ENCODE measurements at regions not wholly inside any gene's neighbourhood (a gene's known extent, or its start where the extent isn't known, plus 50 kb on each side); places are given as distances from the start of the nearest gene placed in this dataset.

DNA sequence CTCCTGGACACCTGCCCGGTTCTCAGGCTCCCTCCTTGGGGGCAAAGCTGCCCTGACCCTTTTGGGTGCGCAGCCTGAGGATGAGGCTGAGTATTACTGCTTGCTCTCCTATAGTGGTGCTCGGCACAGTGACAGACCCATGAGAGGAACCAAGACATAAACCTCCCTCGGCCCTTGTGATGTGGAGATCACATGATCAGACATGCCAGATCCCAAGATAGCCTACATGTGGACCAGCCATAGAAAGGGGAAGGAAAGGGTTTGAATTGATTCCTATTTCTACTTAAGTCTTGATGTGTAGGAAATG lies 125.3 kb downstream of the VPREB1 start:
- H3K9me3 ChIP-seq (ENCODE audit: control insufficient read depth, insufficient read depth, low read length) = no peaks in the 10 kb centered on the region
- H3K27me3 ChIP-seq (ENCODE audit: control insufficient read depth, insufficient read depth, low read length) = peaks cover 9% of the 10 kb centered on the region
- no peak for DNase-seq (ENCODE audit: low read depth, low spot score)
- CTCF ChIA-PET = no interaction called here
- POLR2A ChIA-PET = no interaction called here
- H3K27ac ChIP-seq (ENCODE audit: low read depth, low read length) = no peak overlapping the region
- TF ChIP-seq, protein P1, sequence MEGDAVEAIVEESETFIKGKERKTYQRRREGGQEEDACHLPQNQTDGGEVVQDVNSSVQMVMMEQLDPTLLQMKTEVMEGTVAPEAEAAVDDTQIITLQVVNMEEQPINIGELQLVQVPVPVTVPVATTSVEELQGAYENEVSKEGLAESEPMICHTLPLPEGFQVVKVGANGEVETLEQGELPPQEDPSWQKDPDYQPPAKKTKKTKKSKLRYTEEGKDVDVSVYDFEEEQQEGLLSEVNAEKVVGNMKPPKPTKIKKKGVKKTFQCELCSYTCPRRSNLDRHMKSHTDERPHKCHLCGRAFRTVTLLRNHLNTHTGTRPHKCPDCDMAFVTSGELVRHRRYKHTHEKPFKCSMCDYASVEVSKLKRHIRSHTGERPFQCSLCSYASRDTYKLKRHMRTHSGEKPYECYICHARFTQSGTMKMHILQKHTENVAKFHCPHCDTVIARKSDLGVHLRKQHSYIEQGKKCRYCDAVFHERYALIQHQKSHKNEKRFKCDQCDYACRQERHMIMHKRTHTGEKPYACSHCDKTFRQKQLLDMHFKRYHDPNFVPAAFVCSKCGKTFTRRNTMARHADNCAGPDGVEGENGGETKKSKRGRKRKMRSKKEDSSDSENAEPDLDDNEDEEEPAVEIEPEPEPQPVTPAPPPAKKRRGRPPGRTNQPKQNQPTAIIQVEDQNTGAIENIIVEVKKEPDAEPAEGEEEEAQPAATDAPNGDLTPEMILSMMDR (IDR thresholded peaks at IDR 0.05; ENCODE audit: low read depth, low read length) = no peak
- H3K4me3 ChIP-seq (ENCODE audit: low read depth, low read length) = no peak overlapping the region

DNA sequence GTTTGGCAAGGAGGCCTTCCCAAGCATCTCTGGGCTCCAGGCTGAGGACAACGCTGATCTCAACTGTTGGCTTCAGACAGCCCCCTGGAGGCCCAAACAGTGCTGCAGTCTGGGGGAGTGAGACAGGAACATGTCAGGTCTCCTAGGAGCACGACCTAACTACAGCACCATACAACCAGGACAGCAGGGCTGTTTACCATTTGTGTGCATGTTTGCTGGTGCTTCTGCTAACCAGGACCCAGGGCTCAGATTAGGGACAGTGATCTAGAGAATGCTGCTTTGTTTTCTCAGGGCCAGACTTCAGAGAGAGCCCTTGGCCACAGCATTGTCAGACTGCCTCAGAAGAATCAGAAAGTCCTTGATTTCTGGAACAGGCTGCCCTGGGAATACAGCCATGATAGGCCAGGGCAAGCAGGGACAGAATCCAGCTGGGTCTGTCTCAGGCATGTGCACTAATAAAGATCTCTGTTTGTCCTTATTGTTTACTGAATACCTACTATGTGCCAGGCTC lies 126.5 kb downstream of the VPREB1 start:
- TF ChIP-seq, protein P1 (IDR thresholded peaks at IDR 0.05; ENCODE audit: low read depth, low read length) = peak; percentile 22; the same call in 1 of the 2 replicates
- DNase-seq (ENCODE audit: low read depth, low spot score) = no peak

DNA sequence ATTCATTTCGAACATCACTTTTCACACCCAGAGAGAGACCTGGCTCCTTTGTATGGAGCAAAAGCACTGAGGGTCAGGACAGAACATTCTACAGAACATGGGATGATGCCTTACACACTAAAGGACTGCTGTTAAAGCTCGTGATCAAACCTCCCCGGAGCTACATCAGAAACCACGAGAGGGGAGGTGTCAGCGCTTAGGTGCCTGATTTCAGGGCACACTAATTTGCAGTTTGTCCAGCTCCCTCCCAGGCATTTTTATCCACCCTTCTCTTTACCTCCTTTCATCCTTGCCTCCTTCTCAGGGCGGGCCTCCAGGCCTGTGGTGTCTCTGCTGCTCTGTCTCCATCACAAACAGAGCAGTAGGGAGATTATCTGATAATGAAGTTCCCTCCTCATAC lies 127.5 kb downstream of the VPREB1 start:
- peaks cover 9% of the 10 kb centered on the region for H3K27me3 ChIP-seq (ENCODE audit: control insufficient read depth, insufficient read depth, low read length)
- TF ChIP-seq, protein P1 (IDR thresholded peaks at IDR 0.05; ENCODE audit: low read depth, low read length) = no peak
- no peaks in the 10 kb centered on the region for H3K9me3 ChIP-seq (ENCODE audit: control insufficient read depth, insufficient read depth, low read length)
- ChIA-PET CTCF (no interaction called here), POLR2A (no interaction called here)
- no peak overlapping the region for H3K27ac ChIP-seq (ENCODE audit: low read depth, low read length)
- H3K4me3 ChIP-seq (ENCODE audit: low read depth, low read length) = no peak overlapping the region
- DNase-seq (ENCODE audit: low read depth, low spot score) = no peak

More for the DNA sequence above, 126.5 kb downstream of the VPREB1 start:
- no peaks in the 10 kb centered on the region for H3K9me3 ChIP-seq (ENCODE audit: control insufficient read depth, insufficient read depth, low read length)
- ChIA-PET CTCF (no interaction called here), POLR2A (no interaction called here)
- peaks cover 11% of the 10 kb centered on the region for H3K27me3 ChIP-seq (ENCODE audit: control insufficient read depth, insufficient read depth, low read length)
- H3K27ac ChIP-seq (ENCODE audit: low read depth, low read length) = no peak overlapping the region
- H3K4me3 ChIP-seq (ENCODE audit: low read depth, low read length) = no peak overlapping the region

DNA sequence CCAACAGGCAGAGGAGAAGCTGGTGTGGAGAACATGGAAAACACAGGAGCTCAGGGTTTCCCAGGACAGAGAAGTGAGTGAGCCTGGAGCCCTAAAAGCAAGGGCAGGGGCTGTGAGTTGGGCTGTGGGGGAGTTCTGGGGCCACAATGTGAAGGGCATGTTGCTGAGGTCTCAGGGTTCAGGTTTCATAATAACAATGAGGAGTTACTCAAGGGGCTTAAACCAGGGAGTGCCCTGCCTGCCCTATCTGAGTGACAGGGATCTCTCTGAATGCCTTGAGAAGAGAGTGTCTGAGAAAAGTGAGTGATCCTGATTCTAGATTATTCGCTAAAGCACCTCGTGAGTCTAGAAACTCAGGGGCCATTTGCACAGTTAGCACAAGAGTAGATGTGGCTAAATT lies 129.6 kb downstream of the VPREB1 start:
- CTCF ChIA-PET = no interaction called here
- POLR2A ChIA-PET = no interaction called here
- H3K9me3 ChIP-seq (ENCODE audit: control insufficient read depth, insufficient read depth, low read length) = no peaks in the 10 kb centered on the region

DNA sequence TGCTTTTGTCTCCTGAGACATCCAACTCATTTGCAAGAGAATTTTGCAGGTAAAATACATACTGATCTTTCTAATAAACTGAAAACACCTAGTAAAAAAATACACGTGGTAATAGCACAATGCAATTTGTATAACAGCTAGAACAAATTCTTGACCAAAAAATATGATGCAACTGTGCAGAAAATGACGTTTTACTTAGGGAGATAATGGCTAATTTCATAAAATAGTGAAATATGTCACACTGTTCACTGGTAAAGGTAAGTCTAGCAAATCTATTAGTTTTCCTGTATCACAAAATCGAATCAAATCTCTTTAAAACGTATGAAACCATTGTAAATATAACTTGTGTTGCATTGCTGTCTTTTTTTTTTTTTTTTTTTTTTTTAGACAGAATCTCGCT lies 130.0 kb downstream of the VPREB1 start:
- TF ChIP-seq, protein P1 (IDR thresholded peaks at IDR 0.05; ENCODE audit: low read depth, low read length) = no peak
- DNase-seq (ENCODE audit: low read depth, low spot score) = no peak
- Histone ChIP-seq H3K27me3 (ENCODE audit: control insufficient read depth, insufficient read depth, low read length) (peaks cover 6% of the 10 kb centered on the region), H3K9me3 (ENCODE audit: control insufficient read depth, insufficient read depth, low read length) (no peaks in the 10 kb centered on the region), H3K4me3 (ENCODE audit: low read depth, low read length) (no peak overlapping the region), H3K27ac (ENCODE audit: low read depth, low read length) (no peak overlapping the region)
- ChIA-PET CTCF (no interaction called here), POLR2A (no interaction called here)

More for the DNA sequence above, 129.6 kb downstream of the VPREB1 start:
- DNase-seq (ENCODE audit: low read depth, low spot score) = no peak
- Histone ChIP-seq H3K27ac (ENCODE audit: low read depth, low read length) (no peak overlapping the region), H3K4me3 (ENCODE audit: low read depth, low read length) (no peak overlapping the region), H3K27me3 (ENCODE audit: control insufficient read depth, insufficient read depth, low read length) (peaks cover 6% of the 10 kb centered on the region)
- TF ChIP-seq, protein P1 (IDR thresholded peaks at IDR 0.05; ENCODE audit: low read depth, low read length) = no peak
